ENCODE measurements at regions not wholly inside any gene's neighbourhood (a gene's known extent, or its start where the extent isn't known, plus 50 kb on each side); places are given as distances from the start of the nearest gene placed in this dataset.
"Not testable (repeated sequence)": the region's sequence is repeated elsewhere in the genome, so short reads cannot be mapped to it uniquely, and the experiment has no call there.

- Mint-ChIP-seq H3K9me3 (no peaks in the 10 kb centered on the region), H3K27ac (no peak overlapping the region), H3K4me3 (no peak overlapping the region), H3K27me3 (no peaks in the 10 kb centered on the region), H3K4me1 (ENCODE audit: low read depth) (peaks cover 4% of the 10 kb centered on the region), H3K36me3 (peaks cover under 1% of the 10 kb centered on the region)
- DNase-seq, result no peak
- CTCF ChIA-PET, result no interaction called here
- intact Hi-C loops (cut with micrococcal nuclease), result no loop called here
- POLR2A ChIA-PET, result no interaction called here
These were observed 126.5 kb upstream of the VKORC1L1 start for GRCh38 chr7:65746398-65746669.

- Mint-ChIP-seq H3K4me1 (ENCODE audit: low read depth) (peaks cover 19% of the 10 kb centered on the region), H3K27me3 (no peaks in the 10 kb centered on the region), H3K9me3 (no peaks in the 10 kb centered on the region), H3K36me3 (peaks cover 15% of the 10 kb centered on the region), H3K4me3 (no peak overlapping the region), H3K27ac (no peak overlapping the region)
- POLR2A ChIA-PET, result no interaction called here
- CTCF ChIA-PET, result no interaction called here
- intact Hi-C loops (cut with micrococcal nuclease), result no loop called here
- no peak for DNase-seq
These were observed 123.8 kb upstream of the VKORC1L1 start for GRCh38 chr7:65749039-65749438.

GRCh38 chr7:65749518-65749917 lies 123.4 kb upstream of the VKORC1L1 start:
- H3K27me3 Mint-ChIP-seq, result no peaks in the 10 kb centered on the region
- no peaks in the 10 kb centered on the region for H3K9me3 Mint-ChIP-seq
- CTCF ChIA-PET, result no interaction called here
- DNase-seq, result no peak
- intact Hi-C loops (cut with micrococcal nuclease), result no loop called here
- H3K4me3 Mint-ChIP-seq, result peak overlapping the region; percentile 96
- H3K4me1 Mint-ChIP-seq (ENCODE audit: low read depth), result peaks cover 23% of the 10 kb centered on the region
- H3K27ac Mint-ChIP-seq, result no peak overlapping the region
- peaks cover 18% of the 10 kb centered on the region for H3K36me3 Mint-ChIP-seq
- POLR2A ChIA-PET, result no interaction called here

GRCh38 chr7:65750511-65751344 lies 122.1 kb upstream of the VKORC1L1 start:
- ChIA-PET POLR2A (interaction anchor here (0.6 to 0.8 kb wide), 2 partner anchors 377 to 451 kb away, joined by 3 read pairs; partner anchors contain the start of gene ZNF92), CTCF (interaction anchor here (0.9 kb wide), 1 partner anchor 230 kb away, joined by 3 read pairs; no protein-coding TSS in a partner anchor)
- DNase-seq, result peak; percentile 92
- H3K27me3 Mint-ChIP-seq, result no peaks in the 10 kb centered on the region
- intact Hi-C loops (cut with micrococcal nuclease), result loop anchor here (1.0 to 10.0 kb wide), 5 partner anchors 20 to 376 kb away; partner anchors contain the start of genes GUSB, VKORC1L1 and ZNF92
- H3K27ac Mint-ChIP-seq, result peak overlapping the region; percentile 98
- H3K36me3 Mint-ChIP-seq, result peaks cover 19% of the 10 kb centered on the region
- peaks cover 29% of the 10 kb centered on the region for H3K4me1 Mint-ChIP-seq (ENCODE audit: low read depth)
- no peaks in the 10 kb centered on the region for H3K9me3 Mint-ChIP-seq
- H3K4me3 Mint-ChIP-seq, result peak overlapping the region; percentile 96

- H3K27ac Mint-ChIP-seq, POLR2A ChIA-PET: not testable (repeated sequence)
- CTCF ChIA-PET, result interaction anchor here (0.6 kb wide), 1 partner anchor 739 kb away, joined by 3 read pairs; no protein-coding TSS in a partner anchor
These were observed 118.8 kb upstream of the VKORC1L1 start for GRCh38 chr7:65754070-65754469.

GRCh38 chr7:65758991-65759390 lies 113.9 kb upstream of the VKORC1L1 start:
- H3K27me3 Mint-ChIP-seq, CTCF ChIA-PET, DNase-seq, POLR2A ChIA-PET, H3K4me3 Mint-ChIP-seq, H3K9me3 Mint-ChIP-seq: not testable (repeated sequence)
- peaks cover 29% of the 10 kb centered on the region for H3K36me3 Mint-ChIP-seq
- peaks cover 30% of the 10 kb centered on the region for H3K4me1 Mint-ChIP-seq (ENCODE audit: low read depth)
- peak overlapping the region; percentile 71 for H3K27ac Mint-ChIP-seq
- intact Hi-C loops (cut with micrococcal nuclease), result loop anchor here (10.0 kb wide), 1 partner anchor 384 kb away; the partner anchor contains the start of gene ZNF92

More at GRCh38 chr7:65754070-65754469, 118.8 kb upstream of the VKORC1L1 start:
- not testable (repeated sequence) for DNase-seq, H3K9me3 Mint-ChIP-seq, H3K4me3 Mint-ChIP-seq, H3K27me3 Mint-ChIP-seq
- intact Hi-C loops (cut with micrococcal nuclease), result loop anchor here (10.0 kb wide), 1 partner anchor 379 kb away; the partner anchor contains the start of gene ZNF92
- Mint-ChIP-seq H3K4me1 (ENCODE audit: low read depth) (peaks cover 40% of the 10 kb centered on the region), H3K36me3 (peaks cover 33% of the 10 kb centered on the region)

- H3K27me3 Mint-ChIP-seq; POLR2A ChIA-PET; H3K4me3 Mint-ChIP-seq; DNase-seq; intact Hi-C loops (cut with micrococcal nuclease); H3K9me3 Mint-ChIP-seq; CTCF ChIA-PET: not testable (repeated sequence)
- H3K36me3 Mint-ChIP-seq, result peaks cover 23% of the 10 kb centered on the region
- peaks cover 20% of the 10 kb centered on the region for H3K4me1 Mint-ChIP-seq (ENCODE audit: low read depth)
- peak overlapping the region; percentile 58 for H3K27ac Mint-ChIP-seq
These were observed 110.2 kb upstream of the VKORC1L1 start for GRCh38 chr7:65762712-65763111.

GRCh38 chr7:65763114-65763513 lies 109.8 kb upstream of the VKORC1L1 start:
- POLR2A ChIA-PET; CTCF ChIA-PET; H3K27me3 Mint-ChIP-seq; H3K9me3 Mint-ChIP-seq; DNase-seq; H3K4me3 Mint-ChIP-seq; intact Hi-C loops (cut with micrococcal nuclease): not testable (repeated sequence)
- Mint-ChIP-seq H3K27ac (peak overlapping the region; percentile 58), H3K36me3 (peaks cover 22% of the 10 kb centered on the region), H3K4me1 (ENCODE audit: low read depth) (peaks cover 22% of the 10 kb centered on the region)

GRCh38 chr7:65770473-65771225 lies 102.2 kb upstream of the VKORC1L1 start:
- H3K36me3 Mint-ChIP-seq; CTCF ChIA-PET; H3K27me3 Mint-ChIP-seq; H3K9me3 Mint-ChIP-seq; H3K4me1 Mint-ChIP-seq (ENCODE audit: low read depth): not testable (repeated sequence)
- H3K4me3 Mint-ChIP-seq, result peak overlapping the region; percentile 86
- peak; percentile 97 for DNase-seq
- intact Hi-C loops (cut with micrococcal nuclease), result loop anchor here (1.0 to 5.0 kb wide), 3 partner anchors 20 to 212 kb away; partner anchors contain the start of genes GUSB and VKORC1L1
- POLR2A ChIA-PET, result interaction anchor here (0.8 kb wide), 1 partner anchor 19 kb away, joined by 3 read pairs; no protein-coding TSS in a partner anchor
- H3K27ac Mint-ChIP-seq, result peak overlapping the region; percentile 89

- peak overlapping the region; percentile 86 for H3K4me3 Mint-ChIP-seq
- peak overlapping the region; percentile 89 for H3K27ac Mint-ChIP-seq
- POLR2A ChIA-PET; H3K27me3 Mint-ChIP-seq; H3K36me3 Mint-ChIP-seq; DNase-seq; H3K4me1 Mint-ChIP-seq (ENCODE audit: low read depth); CTCF ChIA-PET; H3K9me3 Mint-ChIP-seq: not testable (repeated sequence)
- intact Hi-C loops (cut with micrococcal nuclease), result loop anchor here (2.0 to 5.0 kb wide), 2 partner anchors 101 to 212 kb away; partner anchors contain the start of genes GUSB and VKORC1L1
These were observed 101.7 kb upstream of the VKORC1L1 start for GRCh38 chr7:65771226-65771569.

GRCh38 chr7:65776677-65777076 lies 96.2 kb upstream of the VKORC1L1 start:
- H3K9me3 Mint-ChIP-seq; DNase-seq; CTCF ChIA-PET; H3K27me3 Mint-ChIP-seq; H3K27ac Mint-ChIP-seq; POLR2A ChIA-PET; H3K4me3 Mint-ChIP-seq; H3K4me1 Mint-ChIP-seq (ENCODE audit: low read depth); H3K36me3 Mint-ChIP-seq; intact Hi-C loops (cut with micrococcal nuclease): not testable (repeated sequence)

GRCh38 chr7:65789943-65790342 lies 82.9 kb upstream of the VKORC1L1 start:
- intact Hi-C loops (cut with micrococcal nuclease); H3K27me3 Mint-ChIP-seq; H3K9me3 Mint-ChIP-seq; H3K36me3 Mint-ChIP-seq; H3K4me1 Mint-ChIP-seq (ENCODE audit: low read depth); CTCF ChIA-PET; H3K27ac Mint-ChIP-seq; POLR2A ChIA-PET; H3K4me3 Mint-ChIP-seq; DNase-seq: not testable (repeated sequence)
